D341Med (cell line): ENCODE measurements at regions not wholly inside any gene's neighbourhood (a gene's known extent, or its start where the extent isn't known, plus 50 kb on each side); places are given as distances from the start of the nearest gene placed in this dataset.
A peak's percentile ranks its signal among the peaks of the same experiment; 100 is the strongest.
"Not testable (repeated sequence)": the region's sequence is repeated elsewhere in the genome, so short reads cannot be mapped to it uniquely, and the experiment has no call there.

ENCODE experiments used
- DNase-seq: peaks from one replicate; pipeline ENCODE4 v3.0.0; 2012; ENCODE audit warnings: low spot score

DNA sequence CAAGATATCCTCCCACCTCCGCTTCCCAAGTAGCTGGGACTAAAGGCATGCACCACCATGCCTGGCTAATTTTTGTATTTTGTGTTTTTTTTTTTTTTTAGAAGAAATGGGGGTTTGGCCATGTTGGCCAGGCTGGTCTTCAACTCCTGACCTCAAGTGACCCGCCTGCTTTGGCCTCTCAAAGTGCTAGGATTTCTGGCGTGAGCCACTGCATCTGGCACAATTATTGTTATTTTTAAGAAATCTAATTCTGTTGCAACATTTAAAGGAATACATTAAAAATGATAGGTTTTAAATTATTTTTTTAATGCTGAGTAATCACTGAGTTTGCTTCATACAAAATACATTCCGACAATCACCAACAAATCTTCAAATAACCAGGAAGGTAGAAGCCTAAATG, 178.1 kb upstream of the SEMA3E start:
- no peak for DNase-seq

DNA sequence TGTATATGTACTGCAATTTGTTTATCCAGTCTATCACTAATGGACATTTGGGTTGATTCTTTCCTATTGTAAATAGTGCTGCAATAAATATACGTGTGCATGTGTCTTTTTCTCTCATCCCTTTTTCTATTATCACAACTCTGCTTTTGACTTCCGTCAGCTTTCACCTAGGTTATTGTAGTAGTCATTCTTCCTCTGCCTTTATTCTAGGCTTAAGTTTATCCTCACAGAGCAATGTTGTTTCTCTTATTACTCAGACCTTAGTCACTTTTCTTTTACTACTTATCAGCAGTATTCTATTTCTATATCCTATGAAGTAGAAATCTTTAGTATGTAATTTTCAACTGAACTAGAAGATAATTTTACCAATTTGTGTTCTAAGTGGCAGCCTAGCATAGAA, 175.3 kb upstream of the SEMA3E start:
- no peak for DNase-seq

DNA sequence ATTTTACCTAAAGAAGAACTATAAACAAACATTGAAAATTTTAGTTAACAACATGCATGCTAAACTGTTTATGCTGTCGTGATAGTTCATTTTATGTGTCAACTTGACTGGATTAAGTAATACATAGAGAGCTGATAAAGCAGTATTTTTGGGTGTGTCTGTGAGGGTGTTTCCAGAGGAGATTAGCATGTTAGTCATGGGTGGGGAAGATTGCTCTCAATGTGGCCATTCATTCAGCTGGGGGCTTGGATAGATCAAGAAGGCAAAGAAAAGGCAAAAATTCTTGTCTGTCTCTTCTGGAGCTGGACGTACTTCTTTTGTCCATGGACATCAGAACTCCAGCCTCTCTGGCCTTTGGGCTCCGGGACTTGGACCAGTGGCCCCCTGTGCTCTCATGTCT, 172.9 kb upstream of the SEMA3E start:
- DNase-seq = no peak

DNA sequence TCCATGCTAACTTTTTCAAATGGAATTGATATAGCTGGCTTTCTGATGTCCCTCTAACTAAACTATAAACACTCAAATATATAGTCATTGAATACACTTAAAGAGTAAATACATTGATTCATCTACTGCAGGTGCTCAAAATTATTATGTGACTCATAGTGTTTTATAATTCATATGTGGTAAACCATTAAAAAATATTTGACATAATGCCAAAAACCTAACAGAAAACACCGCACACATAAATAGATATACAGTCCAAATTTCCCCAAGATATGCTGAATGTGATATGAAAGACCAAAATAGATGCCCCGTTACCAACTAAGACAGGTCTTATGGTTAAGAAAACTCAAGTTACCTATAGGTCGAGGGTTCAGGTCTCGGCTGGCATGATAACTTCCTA, 171.7 kb upstream of the SEMA3E start:
- DNase-seq = no peak

DNA sequence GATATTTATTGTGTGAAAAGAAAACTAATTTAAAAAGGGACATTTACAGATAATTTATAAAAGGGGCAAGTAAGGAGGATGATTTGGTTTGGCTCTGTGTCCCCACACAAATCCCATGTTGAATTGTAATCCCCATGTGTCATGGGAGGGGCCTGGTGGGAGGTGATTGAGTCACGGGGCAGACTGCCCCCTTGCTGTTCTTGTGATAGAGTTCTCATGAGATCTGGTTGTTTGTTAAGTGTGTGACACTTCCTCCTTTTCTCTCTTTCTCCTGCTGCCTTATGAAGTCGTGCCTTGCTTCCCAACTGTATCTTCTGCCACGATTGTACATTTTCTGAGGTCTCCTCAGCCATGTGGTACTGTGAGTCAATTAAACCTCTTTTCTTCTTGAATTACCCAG, 171.0 kb upstream of the SEMA3E start:
- DNase-seq = no peak

DNA sequence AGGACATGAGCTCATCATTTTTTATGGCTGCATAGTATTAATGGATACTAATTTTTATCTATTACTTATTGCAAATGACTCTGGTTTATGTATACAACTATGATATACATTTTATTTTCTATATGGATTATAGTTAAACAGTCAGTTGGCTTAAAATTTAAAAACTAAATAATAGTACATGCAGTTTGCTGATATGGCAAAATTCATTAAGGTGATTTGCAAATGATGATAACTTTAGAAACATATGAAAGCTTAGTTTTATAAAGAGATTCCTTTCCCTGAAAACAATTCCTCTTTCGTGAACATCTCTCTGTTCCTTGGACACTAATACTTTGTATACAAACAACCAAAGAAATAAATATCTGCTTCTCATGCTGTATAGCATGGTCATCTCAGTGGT, 165.5 kb upstream of the SEMA3E start:
- no peak for DNase-seq

DNA sequence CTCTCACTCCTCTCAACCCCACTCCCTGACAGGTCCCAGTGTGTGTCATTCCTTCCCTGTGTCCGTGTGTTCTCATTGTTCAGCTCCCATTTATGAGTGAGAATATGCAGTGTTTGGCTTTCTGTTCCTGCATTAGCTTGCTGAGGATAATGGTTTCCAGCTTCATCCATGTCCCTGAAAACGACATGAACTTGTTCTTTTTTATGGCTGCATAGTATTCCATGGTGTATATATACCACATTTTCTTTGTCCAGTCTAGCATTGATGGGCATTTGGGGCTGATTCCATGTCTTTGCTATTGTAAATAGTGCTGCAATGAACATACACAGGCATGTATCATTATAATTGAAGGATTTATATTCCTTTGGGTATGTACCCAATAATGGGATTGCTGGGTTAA, 163.6 kb upstream of the SEMA3E start:
- DNase-seq = not testable (repeated sequence)

DNA sequence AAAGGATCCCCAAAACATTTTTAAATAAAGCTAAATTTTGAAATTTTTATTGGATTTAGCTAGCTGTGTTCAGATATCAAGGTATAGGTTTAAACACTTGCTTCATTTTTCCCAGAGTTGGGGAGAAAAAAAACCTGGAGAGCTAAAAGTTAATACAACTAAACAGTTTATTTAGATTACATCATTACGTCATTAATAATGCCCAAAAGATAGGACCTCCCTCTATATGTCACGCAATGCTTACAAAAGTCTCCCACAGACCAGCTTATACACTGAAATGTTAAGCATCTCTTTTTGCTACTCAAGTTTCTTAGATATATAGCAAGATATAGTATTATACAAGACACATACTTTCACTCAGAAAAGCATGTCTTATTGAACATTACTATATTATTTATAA, 160.0 kb upstream of the SEMA3E start:
- no peak for DNase-seq

DNA sequence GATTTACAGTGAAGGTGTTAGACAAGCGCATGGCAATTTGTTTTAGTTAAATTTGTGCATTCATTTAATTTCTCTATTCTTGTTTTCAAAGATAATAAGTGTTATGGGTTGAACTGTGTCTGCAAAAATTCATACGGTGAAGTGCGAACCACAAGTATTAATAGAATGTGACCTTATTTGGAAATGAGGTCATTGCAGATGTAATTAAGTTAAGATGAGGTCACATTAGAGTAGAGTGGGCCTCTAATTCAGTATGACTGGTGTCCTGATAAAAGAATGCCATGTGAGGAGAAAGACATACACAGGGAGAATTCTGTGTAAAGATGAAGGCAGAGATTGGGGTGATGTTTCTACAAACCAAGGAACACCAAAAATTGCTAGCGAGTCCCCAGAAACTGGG, 158.8 kb upstream of the SEMA3E start:
- DNase-seq = no peak

DNA sequence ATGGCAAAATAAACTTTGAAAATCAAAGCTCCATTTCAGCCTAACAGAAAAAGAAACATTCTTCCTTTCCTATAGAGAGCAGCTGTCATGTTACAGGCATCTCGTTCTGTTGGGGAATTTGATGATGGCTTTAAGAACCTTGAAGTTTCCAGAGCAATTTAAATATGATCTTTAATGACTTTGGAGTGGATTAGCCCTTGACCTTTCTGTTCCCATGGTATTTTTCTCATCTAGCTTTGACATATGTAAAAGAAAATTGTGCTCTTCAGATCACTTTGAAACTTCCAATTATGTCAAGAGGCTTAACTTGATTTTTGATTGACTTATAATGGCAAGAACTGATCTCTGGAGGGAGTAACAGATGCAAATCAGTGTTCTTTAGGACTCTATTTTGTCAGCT, 157.6 kb upstream of the SEMA3E start:
- DNase-seq = no peak

DNA sequence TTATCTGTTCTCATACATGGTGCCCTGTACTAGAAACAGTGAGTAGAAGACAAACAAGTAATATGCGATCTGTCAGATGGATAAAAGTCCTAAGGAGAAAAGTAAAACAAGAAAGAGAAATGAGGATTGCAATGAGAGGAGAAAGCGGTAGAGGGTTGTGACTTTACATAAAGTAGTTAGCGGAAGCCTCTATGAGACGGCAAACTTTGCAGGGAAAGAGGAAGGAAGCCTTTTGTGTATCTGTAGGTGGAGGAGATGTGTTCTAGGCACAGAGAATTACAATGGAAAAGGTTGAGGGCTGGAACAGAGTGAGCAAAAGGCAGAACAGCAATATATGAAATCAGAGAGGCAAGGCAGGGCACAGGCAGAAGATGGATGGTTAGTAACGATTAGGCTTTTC, 150.4 kb upstream of the SEMA3E start:
- no peak for DNase-seq

DNA sequence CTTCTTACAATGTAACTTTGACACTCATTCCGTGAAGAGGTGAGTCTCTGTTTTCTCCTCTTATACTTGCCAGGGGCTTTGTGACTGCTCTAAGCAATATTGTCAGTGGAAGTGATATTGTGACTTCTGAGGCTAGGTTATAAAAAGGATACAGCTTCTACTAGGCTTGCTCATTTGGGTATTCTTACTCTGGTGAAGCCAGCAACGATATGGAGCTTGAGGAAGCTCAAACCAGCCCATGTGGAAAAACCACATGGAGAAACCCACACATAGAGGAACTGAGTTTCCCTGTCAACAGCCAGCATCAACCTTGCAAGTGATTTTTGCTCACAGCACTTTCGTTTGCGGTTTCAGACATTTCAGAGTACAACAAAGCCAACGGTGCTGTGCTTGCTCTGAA, 149.6 kb upstream of the SEMA3E start:
- no peak for DNase-seq

DNA sequence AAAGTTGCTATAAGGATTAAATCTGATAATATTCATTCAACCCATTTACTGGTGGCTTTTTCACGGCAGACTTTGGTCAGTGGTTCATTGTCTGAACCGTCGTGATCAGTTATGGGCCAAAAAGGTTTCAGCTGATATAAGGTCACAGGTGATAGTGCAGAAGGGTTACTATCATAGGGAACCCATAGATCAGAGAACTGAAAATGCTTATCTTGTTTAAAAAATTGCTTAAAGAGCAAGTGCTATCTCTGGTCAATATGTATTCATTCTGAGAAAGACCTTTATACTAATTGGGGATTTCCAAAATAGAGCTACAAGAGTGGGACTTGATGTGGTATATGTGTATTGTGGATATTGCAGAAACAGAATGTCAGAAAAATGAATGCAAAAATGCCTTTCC, 147.8 kb upstream of the SEMA3E start:
- DNase-seq = no peak

DNA sequence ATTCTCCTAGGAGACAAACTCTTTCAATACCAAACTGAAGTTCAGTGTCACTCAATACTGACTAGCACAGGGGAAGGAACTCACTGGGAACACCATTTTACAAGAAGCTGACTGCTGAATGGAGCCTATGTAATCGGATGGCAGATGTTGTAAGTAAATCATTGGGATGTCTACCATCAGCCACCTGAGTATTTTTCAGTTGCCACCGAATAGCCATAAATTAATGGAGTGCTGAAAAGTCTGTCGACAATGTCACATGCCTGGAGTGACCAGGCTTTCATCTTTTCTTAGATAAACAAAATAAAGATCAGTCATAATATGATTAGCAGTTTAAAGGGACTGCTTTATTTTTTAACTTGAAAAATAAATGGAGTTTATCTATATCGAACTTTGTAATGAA, 145.9 kb upstream of the SEMA3E start:
- no peak for DNase-seq

DNA sequence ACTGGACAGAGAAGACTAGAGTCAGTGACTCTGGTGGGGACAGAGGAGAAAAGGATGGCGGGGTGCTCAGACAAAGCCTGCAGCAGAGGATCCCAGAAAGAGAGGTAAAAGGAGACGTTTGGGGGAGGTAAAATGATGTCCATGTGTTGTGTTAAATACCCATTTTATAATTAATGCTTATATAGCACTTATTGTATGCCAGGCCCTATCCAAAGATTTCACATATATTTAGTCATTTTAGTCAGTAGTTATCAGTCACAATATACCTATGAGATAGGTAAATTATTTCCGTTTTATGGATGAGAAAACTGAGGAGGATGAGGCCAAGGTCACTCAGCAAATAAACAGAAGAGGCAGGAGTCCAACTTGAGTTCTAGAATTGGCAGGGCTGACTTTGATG, 144.6 kb upstream of the SEMA3E start:
- DNase-seq = no peak

DNA sequence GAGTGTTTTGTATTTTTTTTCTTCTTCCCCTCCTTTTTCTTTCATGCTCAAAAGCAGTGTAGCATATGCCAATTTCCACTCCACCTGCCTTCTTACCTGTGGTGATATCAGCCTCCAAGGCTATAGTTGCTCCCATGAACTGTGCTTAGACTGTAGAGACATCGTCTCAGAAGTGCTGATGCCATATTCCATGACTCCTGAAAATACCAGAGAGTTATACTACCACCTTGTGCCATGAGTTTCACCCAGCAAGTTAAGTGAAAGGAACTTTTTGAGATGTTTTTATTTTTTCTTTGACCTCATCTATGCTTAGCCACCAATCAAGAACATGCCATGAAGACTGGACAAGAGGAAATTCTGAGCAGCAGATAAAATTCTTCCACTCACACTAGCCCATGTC, 142.8 kb upstream of the SEMA3E start:
- no peak for DNase-seq

DNA sequence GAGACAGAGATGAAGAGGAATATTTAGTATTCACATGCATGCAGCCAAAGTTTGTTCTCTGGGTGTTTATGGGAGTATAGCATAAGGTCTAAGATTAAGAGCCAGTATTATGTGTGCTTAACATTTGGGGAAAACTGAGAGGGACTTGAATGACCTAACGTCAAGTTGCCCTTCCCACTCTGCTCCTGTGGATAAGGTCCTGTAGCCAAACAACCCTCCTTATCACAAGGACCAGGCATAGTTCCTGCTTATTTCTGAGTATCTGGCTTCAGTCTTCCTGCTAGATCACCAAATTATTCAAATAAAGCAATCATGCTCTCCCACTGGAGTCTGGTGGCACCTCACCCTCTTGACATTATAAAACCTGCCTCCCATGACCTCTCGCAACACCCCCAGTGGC, 137.9 kb upstream of the SEMA3E start:
- DNase-seq = no peak

DNA sequence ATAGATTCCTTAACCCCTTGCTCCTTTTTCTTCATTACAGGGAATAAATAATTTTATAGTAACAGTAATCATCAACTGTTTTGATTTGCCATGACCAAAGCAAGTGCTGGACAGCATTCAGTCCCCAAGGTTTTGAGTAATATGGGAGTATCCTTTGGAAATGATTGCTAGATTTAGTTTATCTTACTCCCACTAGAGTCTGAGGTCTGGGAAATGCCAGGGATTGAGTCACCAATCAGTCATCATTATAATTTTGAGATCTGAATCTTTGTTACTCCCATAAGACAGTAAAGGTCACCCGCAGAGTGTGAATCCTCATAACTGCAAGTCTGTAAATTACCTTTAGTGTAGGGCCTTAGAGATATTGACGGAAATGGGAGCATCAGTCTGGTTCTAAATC, 133.7 kb upstream of the SEMA3E start:
- no peak for DNase-seq

DNA sequence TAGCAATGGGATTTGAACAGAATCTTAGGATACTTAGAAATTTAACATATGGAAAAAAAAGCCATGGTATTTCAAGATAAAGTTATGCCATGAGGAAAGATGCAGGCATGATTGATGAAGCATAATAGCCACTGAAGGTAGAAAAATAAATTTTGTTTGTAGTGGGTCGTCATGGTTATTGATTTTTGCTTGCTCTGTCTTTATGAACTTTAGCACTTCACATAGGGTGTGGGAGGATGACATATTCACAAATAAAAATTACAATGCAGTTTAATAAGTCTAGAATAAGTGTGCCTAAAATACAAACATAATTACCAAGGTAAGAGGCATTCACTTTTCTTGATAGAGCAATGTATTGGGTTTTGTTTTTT, 129.1 kb upstream of the SEMA3E start:
- no peak for DNase-seq

DNA sequence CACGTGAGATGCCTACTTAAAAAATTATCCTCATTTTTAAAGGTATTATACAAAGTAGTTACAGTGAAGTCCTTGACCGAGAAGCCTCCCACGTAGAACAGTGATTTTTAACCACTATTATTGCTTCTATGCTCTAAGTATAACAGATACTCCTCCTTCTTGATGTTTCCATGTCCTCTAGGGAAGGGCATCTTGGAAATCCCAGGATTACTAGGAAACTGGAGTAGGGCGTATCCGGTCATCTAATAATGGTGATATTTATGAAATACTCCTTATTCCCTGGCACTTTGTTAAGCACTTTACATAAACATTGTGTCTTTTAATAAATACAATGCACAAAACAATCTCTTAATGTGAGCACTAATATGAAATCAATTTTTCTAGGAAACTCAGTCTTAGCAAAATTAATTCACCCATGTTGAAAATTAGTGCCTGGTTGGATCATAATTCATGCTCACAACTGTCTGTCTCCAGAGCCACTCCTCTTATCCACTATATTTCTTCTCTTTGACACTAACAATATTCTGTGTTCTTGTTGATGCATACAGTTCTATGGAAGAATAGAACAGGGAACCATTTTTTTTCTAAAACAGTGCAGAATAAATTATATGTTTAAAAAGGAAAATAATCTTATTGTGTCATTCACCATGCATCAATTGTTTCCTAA, 128.6 kb upstream of the SEMA3E start:
- DNase-seq = no peak

DNA sequence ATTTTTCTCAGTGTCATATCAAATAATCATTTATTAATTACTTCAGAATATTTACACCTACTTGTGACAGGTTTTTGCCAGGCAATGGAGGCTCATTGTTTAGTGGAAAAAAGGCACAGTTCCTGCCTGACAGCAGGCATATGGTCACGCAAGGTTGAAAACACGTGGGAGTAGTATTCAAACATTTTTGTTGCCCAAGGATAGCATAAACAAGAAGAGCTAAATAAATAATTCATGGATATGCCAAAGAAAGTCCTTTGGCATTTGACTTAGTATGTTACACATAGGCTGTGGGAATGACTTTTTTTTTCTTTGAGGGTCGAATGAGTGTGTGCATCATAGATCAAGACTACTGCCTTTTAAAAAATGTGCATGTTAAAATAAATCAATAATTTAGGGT, 120.5 kb upstream of the SEMA3E start:
- DNase-seq = no peak

DNA sequence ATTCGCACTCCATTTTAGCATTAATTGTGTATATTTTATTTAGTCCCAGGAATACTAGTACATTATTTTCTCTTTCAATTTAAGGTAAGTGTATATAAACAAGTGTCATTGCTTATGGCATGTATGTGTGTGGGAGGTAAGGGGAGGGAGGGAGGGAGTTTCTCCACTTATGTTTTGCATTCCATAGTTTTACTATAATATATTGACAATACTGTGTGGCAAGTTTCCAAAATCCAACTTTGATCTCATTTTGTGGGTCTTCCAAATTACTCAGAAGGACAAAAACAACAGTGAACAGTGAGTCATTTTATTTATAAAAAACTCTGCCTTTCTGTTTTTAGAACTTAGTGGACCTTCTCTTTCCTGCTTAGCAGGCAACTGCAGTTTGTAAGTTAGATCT, 102.3 kb upstream of the SEMA3E start:
- no peak for DNase-seq

DNA sequence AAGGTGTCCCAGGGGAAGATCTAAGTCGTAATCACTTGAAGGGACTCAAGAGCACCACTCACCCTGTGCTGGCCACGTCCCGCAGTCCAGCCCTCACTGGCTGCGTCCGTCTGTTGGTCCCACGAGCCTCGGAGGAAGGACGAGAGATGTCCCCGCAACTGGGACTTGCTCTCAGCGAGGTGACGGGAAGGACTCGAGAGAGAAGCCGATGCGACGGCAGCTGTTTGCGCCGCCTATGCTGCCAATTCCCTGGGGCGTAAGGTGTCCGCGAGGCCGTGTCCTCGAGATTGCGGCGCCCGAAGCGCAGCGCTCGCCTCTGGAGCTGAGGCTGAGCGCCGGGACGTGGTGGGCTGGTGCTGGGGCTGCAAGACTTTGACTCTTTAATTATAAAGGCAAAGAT, 100.6 kb upstream of the SEMA3E start:
- no peak for DNase-seq

DNA sequence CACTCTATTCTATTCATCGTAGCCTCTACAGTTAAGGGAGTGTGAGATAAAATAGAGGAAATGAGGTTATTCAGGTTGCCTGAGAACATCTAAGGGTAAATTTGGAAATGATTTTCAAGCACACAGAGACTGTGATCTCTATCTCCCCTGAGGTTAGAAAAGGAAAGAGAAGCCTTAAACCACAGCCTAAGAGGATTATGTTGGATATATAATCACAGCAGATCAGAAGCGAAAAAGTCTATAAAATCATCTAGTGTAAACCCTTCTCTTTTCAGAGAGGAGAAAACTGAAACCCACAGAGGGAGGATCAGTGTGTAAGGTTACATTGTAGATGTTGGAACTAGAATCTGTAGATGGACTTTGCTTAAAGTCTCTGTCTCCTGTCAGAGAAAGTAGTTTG, 90.6 kb upstream of the SEMA3E start:
- peak; percentile 41 for DNase-seq

DNA sequence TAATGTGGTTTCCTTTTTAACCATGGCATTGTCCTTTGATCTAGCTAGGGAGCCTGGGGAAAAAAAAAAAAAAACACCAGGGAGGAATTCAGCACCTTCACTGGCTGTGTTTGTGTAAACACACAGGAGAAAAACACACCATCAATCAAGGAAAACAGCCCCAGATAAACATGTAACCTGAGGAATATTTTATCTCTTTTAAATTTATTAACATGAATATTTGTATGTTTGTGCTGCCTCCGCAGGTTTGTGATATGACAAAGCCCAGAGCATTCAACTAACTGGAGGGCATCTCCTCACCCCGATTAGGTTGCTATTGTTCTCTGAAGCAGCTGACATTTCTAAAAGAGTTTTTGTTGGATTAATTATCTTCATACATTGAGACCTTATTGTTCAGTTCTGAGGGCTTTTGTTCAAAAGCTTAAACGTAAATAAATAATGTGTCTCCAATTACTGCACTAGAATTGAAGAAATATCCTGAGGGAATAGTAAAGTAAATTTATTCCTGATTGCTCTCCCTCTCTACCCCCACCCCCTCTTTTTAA, 89.4 kb upstream of the SEMA3E start:
- no peak for DNase-seq
